ENCODE measurements at regions not wholly inside any gene's neighbourhood (a gene's known extent, or its start where the extent isn't known, plus 50 kb on each side); places are given as distances from the start of the nearest gene placed in this dataset.
"Not testable (repeated sequence)": the region's sequence is repeated elsewhere in the genome, so short reads cannot be mapped to it uniquely, and the experiment has no call there.

DNA sequence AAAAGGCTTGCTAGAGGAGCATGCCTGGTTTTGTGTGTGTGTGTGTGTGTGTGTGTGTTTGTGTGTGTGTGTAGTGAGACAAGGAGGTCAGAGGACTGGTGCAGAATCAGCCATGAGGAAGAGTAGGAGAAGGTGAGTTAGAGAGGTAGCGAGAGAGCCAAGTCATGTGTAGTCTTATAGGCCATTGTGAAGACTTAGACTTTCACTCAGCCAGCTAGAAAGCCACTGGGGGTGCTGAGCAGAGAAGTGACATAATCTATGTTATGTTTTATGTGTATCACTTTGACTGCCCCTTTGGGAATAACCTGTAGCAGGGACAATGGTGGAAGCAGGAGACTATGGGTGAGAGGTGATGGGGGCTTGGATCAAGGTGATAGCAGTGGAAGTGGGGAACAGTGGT, 180.5 kb upstream of the CLINT1 start:
- DNase-seq (ENCODE audit: low read depth in 4 of 4, low spot score in 1 of 4), result no peak

DNA sequence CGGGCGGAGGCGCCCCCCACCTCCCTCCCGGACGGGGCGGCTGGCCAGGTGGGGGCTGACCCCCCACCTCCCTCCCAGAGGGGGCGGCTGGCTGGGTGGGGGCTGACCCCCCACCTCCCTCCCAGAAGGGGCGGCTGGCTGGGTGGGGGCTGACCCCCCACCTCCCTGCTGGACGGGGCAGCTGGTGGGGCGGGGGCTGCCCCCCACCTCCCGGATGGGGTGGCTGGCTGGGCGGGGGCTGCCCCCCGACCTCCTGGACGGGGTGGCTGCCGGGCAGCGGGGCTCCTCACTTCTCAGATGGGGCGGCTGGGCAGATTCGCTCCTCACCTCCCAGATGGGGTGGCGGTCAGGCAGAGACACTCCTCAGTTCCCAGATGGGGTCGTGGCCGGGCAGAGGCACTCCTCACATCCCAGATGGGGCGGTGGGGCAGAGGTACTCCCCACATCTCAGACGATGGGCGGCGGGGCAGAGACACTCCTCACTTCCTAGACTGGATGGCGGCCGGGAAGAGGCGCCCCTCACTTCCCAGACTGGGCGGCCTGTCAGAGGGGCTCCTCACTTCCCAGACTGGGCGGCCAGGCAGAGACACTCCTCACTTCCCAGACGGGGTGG, 178.1 kb upstream of the CLINT1 start:
- DNase-seq (ENCODE audit: low read depth in 4 of 4, low spot score in 1 of 4), result not testable (repeated sequence)

GRCh38 chr5:158034586-158034985, 175.6 kb upstream of the CLINT1 start:
- DNase-seq (ENCODE audit: low read depth in 4 of 4, low spot score in 1 of 4), result not testable (repeated sequence)

DNA sequence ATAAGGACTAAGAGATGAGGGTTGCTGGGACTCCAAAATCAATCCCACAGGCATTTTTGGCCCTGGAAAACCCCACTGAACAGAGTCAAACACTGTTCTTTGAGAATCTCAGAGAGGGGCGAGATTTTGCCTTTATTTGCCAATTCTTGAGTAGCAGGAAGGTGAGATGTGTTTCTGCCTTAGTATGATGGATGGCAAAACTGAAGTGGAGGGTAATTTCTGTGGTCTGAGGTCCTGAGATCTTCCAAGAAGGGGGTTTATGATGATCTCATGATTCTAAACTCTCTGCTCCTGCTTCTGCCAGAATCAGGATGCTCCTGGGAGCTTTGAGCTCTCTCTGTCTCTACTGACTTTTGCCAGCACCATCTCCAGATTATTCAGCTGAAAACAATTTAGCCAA, 174.8 kb upstream of the CLINT1 start:
- DNase-seq (ENCODE audit: low read depth in 4 of 4, low spot score in 1 of 4), result no peak

GRCh38 chr5:158033076-158033475, 174.1 kb upstream of the CLINT1 start:
- DNase-seq (ENCODE audit: low read depth in 4 of 4, low spot score in 1 of 4), result no peak

DNA sequence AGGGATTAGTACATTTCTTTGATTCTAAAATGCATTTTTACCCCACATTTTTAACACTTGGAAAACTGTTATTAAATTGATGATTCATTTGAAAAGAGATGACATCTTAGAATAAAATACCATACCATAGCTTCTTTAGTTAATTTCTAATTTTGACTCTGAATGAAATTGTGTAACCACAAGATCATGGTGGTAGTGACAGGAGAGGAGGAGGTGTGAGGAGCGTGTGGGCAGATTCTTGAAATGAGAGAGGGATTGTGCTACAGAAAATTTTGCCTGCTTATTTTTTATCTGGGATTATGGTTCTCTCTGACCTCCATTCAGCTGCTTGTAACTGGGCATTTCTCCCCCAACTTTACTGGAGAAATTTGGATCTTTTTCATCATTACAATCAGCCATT, 173.3 kb upstream of the CLINT1 start:
- no peak for DNase-seq (ENCODE audit: low read depth in 4 of 4, low spot score in 1 of 4)

DNA sequence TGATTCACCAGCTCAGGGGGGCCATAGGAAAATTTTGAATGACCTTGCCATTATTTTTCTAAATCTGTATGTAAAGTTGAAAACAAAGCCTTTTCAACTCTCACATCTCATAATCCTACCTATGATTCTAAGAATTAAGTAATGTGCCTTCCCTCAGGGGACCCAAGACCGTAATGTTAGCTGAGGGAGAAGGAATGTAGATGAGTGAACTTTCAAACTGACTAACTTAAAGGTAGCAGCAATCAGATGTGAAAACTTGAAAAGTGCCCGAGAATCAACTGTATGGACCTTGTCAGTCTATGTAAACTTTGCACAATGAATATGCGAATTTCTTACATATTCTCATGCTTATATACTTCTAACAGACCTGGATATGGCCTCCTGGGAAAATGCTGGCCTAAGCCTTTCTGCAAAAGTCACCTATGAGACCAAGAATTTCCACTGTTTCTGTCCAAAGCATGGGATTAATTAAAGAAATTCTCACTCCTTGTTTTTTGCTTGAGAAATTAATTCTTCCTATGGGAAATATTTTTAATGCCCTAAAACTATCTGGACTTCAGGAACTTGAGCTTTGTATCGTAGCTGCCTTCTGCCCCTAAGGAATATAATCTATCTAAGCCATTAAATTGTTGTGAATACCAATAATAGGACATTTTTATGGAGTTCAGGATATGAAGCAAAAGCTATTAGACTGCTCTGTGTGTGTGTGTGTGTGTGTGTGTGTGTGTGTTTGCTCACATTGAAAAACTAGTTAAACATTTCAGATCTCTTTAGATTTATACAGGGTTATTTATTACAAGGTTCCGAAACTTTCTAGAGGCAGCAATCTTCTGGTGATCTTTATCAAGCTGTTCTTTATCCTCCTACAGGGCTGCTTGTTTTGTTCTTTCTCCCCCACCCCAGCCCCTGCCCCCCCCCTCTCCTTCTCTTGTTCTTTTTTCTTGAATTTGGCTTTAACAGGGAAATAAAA, 169.1 kb upstream of the CLINT1 start:
- DNase-seq (ENCODE audit: low read depth in 4 of 4, low spot score in 1 of 4), result no peak

- DNase-seq (ENCODE audit: low read depth in 4 of 4, low spot score in 1 of 4), result no peak
Observed at GRCh38 chr5:158026304-158027031, 167.5 kb upstream of the CLINT1 start.

- DNase-seq (ENCODE audit: low read depth in 4 of 4, low spot score in 1 of 4), result no peak
Observed at GRCh38 chr5:158023266-158023665, 164.3 kb upstream of the CLINT1 start.

GRCh38 chr5:158022837-158023236, 163.9 kb upstream of the CLINT1 start:
- no peak for DNase-seq (ENCODE audit: low read depth in 4 of 4, low spot score in 1 of 4)

- DNase-seq (ENCODE audit: low read depth in 4 of 4, low spot score in 1 of 4), result no peak
Observed at GRCh38 chr5:158022393-158022792, 163.4 kb upstream of the CLINT1 start.

DNA sequence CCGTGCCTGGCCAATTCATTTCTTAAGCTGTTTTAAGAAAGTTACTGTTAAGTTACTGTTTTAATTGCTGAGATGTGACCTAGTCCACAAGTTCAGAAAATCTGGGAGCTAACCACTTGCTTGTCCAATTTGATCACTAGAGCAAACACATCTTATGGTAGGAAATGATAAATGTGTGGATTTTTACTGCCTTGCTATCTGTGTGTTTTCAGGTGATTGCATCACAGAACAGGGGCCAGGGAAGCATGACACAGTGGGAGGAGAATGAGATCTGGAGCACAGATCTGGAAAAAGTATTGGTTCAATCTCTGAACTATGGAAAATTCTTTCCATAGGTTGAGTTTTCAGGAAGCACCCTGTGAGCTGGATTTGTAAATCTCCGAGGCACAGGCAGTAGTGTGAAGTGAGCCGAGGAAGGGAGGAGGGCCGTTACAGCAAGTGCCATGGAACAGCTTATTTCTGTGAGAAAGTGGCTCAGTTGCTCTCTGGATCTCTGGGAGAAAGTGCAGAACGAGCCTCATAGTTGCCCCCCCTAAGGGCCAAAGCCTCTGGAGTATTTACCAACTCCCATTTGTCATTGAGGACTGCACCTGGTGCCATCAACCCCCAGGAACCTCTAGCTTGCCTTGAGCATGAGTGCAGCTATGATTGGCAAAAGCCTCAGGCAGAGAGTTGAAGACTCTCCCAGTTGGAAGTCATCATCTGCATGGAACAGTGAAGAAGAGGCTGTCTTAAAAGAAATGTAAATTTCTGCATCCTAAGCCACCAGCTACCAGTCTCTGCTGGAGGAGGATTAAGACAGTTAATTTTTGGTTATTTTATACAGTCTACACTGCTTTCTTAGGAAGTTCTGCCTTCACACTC, 161.8 kb upstream of the CLINT1 start:
- DNase-seq (ENCODE audit: low read depth in 4 of 4, low spot score in 1 of 4), result no peak

DNA sequence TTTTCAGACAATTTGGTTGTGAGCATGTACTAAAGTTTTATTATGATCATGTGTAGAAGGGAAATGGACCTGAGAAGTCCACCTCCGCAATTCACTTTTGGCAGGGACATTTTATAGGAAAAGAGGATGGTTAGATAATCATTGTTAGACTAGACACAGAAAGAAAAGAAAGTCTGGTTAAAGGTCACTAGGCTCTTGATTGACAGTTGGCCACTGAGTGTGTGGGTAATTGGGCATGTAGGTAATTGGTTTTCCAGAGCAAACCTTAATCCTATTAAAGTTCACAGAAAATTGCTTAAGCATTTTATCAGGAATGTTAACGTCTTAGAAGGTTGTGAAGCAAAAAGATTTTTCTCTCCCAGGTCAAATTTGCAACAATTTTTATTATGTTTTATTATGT, 158.5 kb upstream of the CLINT1 start:
- no peak for DNase-seq (ENCODE audit: low read depth in 4 of 4, low spot score in 1 of 4)

DNA sequence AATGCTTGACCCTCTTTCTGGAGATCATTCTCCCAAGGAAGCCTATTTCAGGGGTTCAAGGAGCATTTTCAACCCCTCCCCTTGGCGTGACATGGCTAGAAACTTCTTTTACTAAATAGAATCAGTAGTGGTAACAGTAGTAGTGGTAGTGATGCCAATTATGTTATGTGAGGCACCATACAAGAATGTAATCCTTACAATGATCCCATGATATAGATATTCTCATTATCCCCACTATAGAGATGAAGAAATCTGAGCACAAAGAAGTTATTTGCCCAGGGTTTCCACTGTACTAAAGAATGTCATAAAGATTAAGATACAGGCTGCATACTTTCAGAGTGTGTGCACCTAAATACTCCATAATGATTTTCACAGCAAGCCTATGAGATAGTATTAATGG, 155.4 kb upstream of the CLINT1 start:
- no peak for DNase-seq (ENCODE audit: low read depth in 4 of 4, low spot score in 1 of 4)

DNA sequence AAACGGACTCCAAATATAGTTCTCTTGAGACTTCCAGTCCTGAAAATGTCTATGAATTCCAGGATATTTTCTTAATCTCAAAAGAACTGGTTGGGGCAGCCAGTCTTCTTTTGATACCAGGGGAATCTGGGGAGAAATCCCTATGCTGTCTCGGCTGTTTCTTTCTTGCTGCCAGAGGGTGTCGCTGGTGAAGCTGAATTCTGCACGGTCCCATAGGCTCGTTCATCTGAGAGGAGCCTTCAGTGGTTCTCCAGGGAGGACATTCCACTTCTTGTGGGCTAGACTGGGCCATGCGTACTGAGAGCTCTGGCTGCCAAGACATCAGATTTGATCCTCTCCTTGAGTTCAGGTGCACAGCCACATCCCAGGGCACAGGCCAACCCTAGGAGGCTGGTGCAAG, 155.0 kb upstream of the CLINT1 start:
- DNase-seq (ENCODE audit: low read depth in 4 of 4, low spot score in 1 of 4), result no peak

DNA sequence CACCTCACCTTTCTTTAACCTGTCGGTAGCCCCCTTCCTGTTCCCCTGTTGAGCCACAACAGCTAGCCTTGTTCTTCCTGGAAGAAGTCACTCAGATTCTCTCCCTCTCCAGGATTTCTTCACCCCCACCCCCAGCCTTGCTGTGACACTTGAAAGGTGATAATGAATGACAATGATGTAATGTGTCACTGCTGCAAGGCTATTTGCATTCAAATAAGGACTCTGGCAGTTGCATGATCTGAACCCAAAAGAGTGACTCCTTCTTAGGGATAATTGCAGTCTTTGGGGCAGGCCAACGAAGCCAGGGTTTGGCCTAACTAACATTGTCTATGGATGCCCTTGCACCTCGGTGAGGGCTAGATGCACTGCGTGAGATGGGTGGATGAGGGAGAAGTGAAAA, 154.4 kb upstream of the CLINT1 start:
- no peak for DNase-seq (ENCODE audit: low read depth in 4 of 4, low spot score in 1 of 4)

- DNase-seq (ENCODE audit: low read depth in 4 of 4, low spot score in 1 of 4), result no peak
Observed at GRCh38 chr5:158011422-158011821, 152.5 kb upstream of the CLINT1 start.

DNA sequence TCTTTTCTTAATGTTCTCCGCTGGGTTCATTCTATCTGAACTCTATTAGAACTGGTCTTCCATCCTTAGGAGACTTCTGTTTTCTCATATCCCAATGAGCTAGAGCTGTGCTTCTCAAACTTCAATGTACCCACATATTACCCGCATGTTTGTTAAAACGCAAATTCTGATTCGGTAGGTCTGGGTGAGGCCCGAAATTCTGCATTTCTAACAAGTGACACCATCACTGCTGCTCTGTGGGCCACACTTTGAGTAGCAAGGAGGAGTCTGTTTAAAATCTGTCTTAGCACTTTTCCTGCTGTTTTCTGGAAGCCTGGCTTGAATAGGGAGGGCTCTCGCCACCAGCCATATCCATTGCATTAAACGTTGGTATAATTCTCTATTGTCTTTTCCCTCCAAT, 151.9 kb upstream of the CLINT1 start:
- DNase-seq (ENCODE audit: low read depth in 4 of 4, low spot score in 1 of 4), result no peak

DNA sequence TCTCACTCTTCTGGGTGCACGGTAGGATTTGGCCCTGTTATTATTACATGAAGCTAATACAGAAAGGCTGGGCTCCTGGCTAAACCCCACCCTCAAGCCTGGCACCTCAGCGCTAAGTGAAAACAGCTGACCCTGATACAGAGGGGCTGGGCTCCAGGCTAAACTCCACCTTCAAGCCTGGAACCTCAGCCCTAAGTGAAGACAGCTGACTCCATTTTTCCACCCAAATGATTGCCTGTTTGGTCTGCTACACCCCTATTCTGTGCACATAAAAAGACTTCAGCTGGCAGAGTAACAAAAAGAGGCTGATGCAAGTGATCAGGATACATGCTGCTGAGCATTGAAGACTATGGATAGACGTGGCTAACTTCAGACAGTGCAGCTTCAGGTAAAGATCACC, 148.4 kb upstream of the CLINT1 start:
- no peak for DNase-seq (ENCODE audit: low read depth in 4 of 4, low spot score in 1 of 4)

GRCh38 chr5:157999696-158000095, 140.8 kb upstream of the CLINT1 start:
- no peak for DNase-seq (ENCODE audit: low read depth in 4 of 4, low spot score in 1 of 4)

DNA sequence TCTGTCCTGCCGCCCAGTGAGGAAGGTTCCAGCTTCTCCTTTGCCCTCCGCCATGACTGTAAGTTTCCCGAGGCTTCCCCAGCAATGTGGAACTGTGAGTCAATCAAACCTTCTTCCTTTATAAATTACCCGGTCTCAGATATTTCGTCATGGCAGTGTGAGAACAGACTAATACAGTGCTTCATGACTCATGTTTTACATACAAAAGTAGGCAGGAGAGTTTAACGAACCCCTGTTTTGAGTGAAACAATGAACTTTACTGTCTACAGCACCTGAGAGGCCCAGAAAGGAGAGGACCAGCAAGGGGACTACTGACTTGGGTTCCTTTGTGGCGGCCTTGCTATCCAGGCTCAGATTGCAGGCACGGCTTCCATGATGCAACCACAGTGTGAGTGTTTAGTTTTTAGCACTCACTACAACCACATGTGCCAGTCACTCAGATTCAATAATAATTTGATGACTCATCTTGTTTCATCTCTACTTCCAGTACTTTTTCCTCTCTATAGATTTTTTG, 139.1 kb upstream of the CLINT1 start:
- no peak for DNase-seq (ENCODE audit: low read depth in 4 of 4, low spot score in 1 of 4)

Data from stimulated activated CD4-positive, alpha-beta T cell treated with anti-CD3 and anti-CD28 coated beads, Interleukin-1b, Interleukin-23, amount 100 ng/mL, for 24 hours (primary cell).